ENCODE measurements at regions not wholly inside any gene's neighbourhood (a gene's known extent, or its start where the extent isn't known, plus 50 kb on each side); places are given as distances from the start of the nearest gene placed in this dataset. TPM values are rescaled to one million over a fixed set of nuclear protein-coding genes. Genes with fewer than 3 reads are reported as not detected.

Small RNAs in the stretch of these regions (small RNA-seq; reads per million reads assigned to genes)
- not detected for gene RF00156 (ENCODE audit: low replicate concordance)
